GM12878 (cell line): ENCODE measurements at regions not wholly inside any gene's neighbourhood (a gene's known extent, or its start where the extent isn't known, plus 50 kb on each side); places are given as distances from the start of the nearest gene placed in this dataset.

Source experiments
- CTCF ChIP-seq, 3 experiments: IDR thresholded peaks in 2 of 3; conservative IDR thresholded peaks in 1 of 3; 2 replicates each; pipeline ENCODE4 v1.5.1; 2011; ENCODE audit warnings: low read depth in 3 of 3, low read length in 3 of 3, mild to moderate bottlenecking in 3 of 3, control low read depth in 2 of 3, moderate library complexity in 2 of 3, inconsistent platforms in 1 of 3, mixed read lengths in 1 of 3; ENCODE audit not compliant: control insufficient read depth in 2 of 3, insufficient read depth in 1 of 3; ENCODE audit errors: extremely low read depth in 1 of 3
- EZH2 ChIP-seq: IDR thresholded peaks from 2 replicates; pipeline ENCODE4 v1.6.1; 2012; ENCODE audit warnings: low read depth, mild to moderate bottlenecking, control low read depth, inconsistent platforms, low read length, borderline replicate concordance; ENCODE audit not compliant: control insufficient read depth
- FOXK2 ChIP-seq: fragments of 450-650 bp; IDR thresholded peaks from 2 replicates; pipeline ENCODE4 v1.6.1; 2017; ENCODE audit warnings: mild to moderate bottlenecking, moderate library complexity
- MYC ChIP-seq: IDR thresholded peaks from 2 replicates; pipeline ENCODE4 v1.6.1; 2011; ENCODE audit warnings: mild to moderate bottlenecking, low read length, moderate library complexity, inconsistent platforms; ENCODE audit not compliant: insufficient read depth, insufficient replicate concordance, insufficient read length, severe bottlenecking
- NFYB ChIP-seq: IDR thresholded peaks from 2 replicates; pipeline ENCODE4 v1.6.1; 2011; ENCODE audit warnings: low read depth, mild to moderate bottlenecking, low read length, improper control_type of control experiment, moderate library complexity; ENCODE audit not compliant: insufficient read depth
- NRF1 ChIP-seq: conservative IDR thresholded peaks from 2 replicates; pipeline ENCODE4 v1.6.1; 2011; ENCODE audit warnings: mild to moderate bottlenecking, low read depth, low read length, improper control_type of control experiment
- POLR2A ChIP-seq: IDR thresholded peaks from 2 replicates; pipeline ENCODE4 v1.6.1; 2011; ENCODE audit warnings: low read depth, mild to moderate bottlenecking, low read length
- REST ChIP-seq: IDR thresholded peaks from 2 replicates; pipeline ENCODE4 v1.6.1; 2012; ENCODE audit warnings: mild to moderate bottlenecking, low read depth, low read length
- SMAD1 ChIP-seq: fragments of 450-650 bp; IDR thresholded peaks from 2 replicates; pipeline ENCODE4 v1.6.1; 2018; ENCODE audit warnings: mild to moderate bottlenecking, low read depth; ENCODE audit not compliant: partially characterized antibody
- SUPT20H ChIP-seq: IDR thresholded peaks from 2 replicates; pipeline ENCODE4 v1.6.1; 2011; ENCODE audit warnings: low read depth, mild to moderate bottlenecking, low read length, moderate library complexity, borderline replicate concordance; ENCODE audit not compliant: control insufficient read depth
- ZNF274 ChIP-seq: IDR thresholded peaks from one replicate; pipeline ENCODE4 v1.8.0; 2011; ENCODE audit not compliant: insufficient read length, insufficient read depth
- TF ChIP-seq, protein P1 (sequence below): IDR thresholded peaks from 2 replicates; pipeline ENCODE4 v1.6.1; 2011; ENCODE audit warnings: mild to moderate bottlenecking, low read depth, low read length, moderate library complexity; ENCODE audit not compliant: insufficient replicate concordance

GRCh38 chr9:8140557-8140956 lies 341.0 kb upstream of the DMAC1 start:
- TF ChIP-seq POLR2A (no peak), SUPT20H (no peak), NFYB (no peak), NRF1 (no peak), CTCF (IDR thresholded peaks at IDR 0.05 in 2 of 3, conservative IDR thresholded peaks at IDR 0.05 in 1 of 3; ENCODE audit: control insufficient read depth in 2 of 3, extremely low read depth in 1 of 3, insufficient read depth in 1 of 3, low read depth in 3 of 3, low read length in 3 of 3) (no peak), EZH2 (no peak), FOXK2 (no peak), ZNF274 (no peak), REST (no peak), SMAD1 (no peak), MYC (no peak)
- TF ChIP-seq, protein P1, sequence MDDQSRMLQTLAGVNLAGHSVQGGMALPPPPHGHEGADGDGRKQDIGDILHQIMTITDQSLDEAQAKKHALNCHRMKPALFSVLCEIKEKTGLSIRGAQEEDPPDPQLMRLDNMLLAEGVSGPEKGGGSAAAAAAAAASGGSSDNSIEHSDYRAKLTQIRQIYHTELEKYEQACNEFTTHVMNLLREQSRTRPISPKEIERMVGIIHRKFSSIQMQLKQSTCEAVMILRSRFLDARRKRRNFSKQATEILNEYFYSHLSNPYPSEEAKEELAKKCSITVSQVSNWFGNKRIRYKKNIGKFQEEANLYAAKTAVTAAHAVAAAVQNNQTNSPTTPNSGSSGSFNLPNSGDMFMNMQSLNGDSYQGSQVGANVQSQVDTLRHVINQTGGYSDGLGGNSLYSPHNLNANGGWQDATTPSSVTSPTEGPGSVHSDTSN = no peak
